PC-3 (cell line): ENCODE measurements at regions not wholly inside any gene's neighbourhood (a gene's known extent, or its start where the extent isn't known, plus 50 kb on each side); places are given as distances from the start of the nearest gene placed in this dataset.

Experiments
- ATAC-seq: fragments of 200-7000 bp; cut with Tn5 transposase; 2 replicates; pipeline ENCODE4 v1.9.1; 2020; ENCODE audit warnings: mild to moderate bottlenecking, moderate library complexity
- BruUV-seq: library from RNA; stranded (reverse); fragments of 400-500 nt; replicated peaks from 2 replicates; lab custom pipeline; 2021; lab: Mats Ljungman, UMichigan
- CTCF ChIA-PET: fragments of 300-600 bp; sonication (Branson Sonifier 250); formaldehyde crosslinking; loops from one replicate; lab custom pipeline; 2022; ENCODE audit warnings: antibody characterized with exemption; lab: Charles Lee
- POLR2A ChIA-PET: fragments of 300-600 bp; sonication (Branson Sonifier 250); formaldehyde crosslinking; loops from one replicate; lab custom pipeline; 2022; ENCODE audit warnings: antibody characterized with exemption; ENCODE audit not compliant: unreplicated experiment; lab: Charles Lee
- DNase-seq: peaks from one replicate; pipeline ENCODE4 v3.0.0-alpha.2; 2015
- H2AFZ ChIP-seq: fragments of 300-600 bp; sonication (generic); 2 replicates; pipeline ENCODE4 v1.6.0; 2016; ENCODE audit warnings: antibody characterized with exemption, low read length
- H3F3A ChIP-seq: fragments of 300-600 bp; sonication (generic); one replicate; pipeline ENCODE4 v1.6.0; 2017; ENCODE audit warnings: antibody characterized with exemption, low read length, control low read depth, mild to moderate bottlenecking; ENCODE audit not compliant: unreplicated experiment
- H3K27ac ChIP-seq: fragments of 300-600 bp; sonication (generic); 2 replicates; pipeline ENCODE4 v1.5.1; 2016; ENCODE audit warnings: mild to moderate bottlenecking, low read length
- H3K27me3 ChIP-seq: fragments of 300-600 bp; sonication (generic); 2 replicates; pipeline ENCODE4 v1.6.1; 2016; ENCODE audit warnings: low read length, mixed read lengths
- H3K36me3 ChIP-seq: fragments of 300-600 bp; sonication (generic); 2 replicates; pipeline ENCODE4 v1.6.1; 2016; ENCODE audit warnings: low read depth, mixed run types, low read length, mixed read lengths
- H3K4me1 ChIP-seq: fragments of 300-600 bp; sonication (generic); 2 replicates; pipeline ENCODE4 v1.5.1; 2016; ENCODE audit warnings: low read length; ENCODE audit not compliant: insufficient read depth
- H3K4me2 ChIP-seq: fragments of 300-600 bp; sonication (generic); 2 replicates; pipeline ENCODE4 v1.6.0; 2016; ENCODE audit warnings: low read length
- H3K4me3 ChIP-seq: fragments of 300-600 bp; sonication (generic); 2 replicates; pipeline ENCODE4 v1.5.1; 2016; ENCODE audit warnings: mild to moderate bottlenecking, low read length, mixed read lengths
- H3K79me2 ChIP-seq: fragments of 300-600 bp; sonication (generic); 2 replicates; pipeline ENCODE4 v1.6.1; 2017; ENCODE audit warnings: low read length, mixed read lengths
- H3K9ac ChIP-seq: fragments of 300-600 bp; sonication (generic); 2 replicates; pipeline ENCODE4 v1.6.0; 2016; ENCODE audit warnings: mild to moderate bottlenecking, low read length
- H3K9me2 ChIP-seq: fragments of 300-600 bp; sonication (generic); replicated peaks from 2 replicates; pipeline ENCODE4 v1.6.1; 2016; ENCODE audit warnings: mixed run types, low read length, mixed read lengths
- H3K9me3 ChIP-seq: fragments of 300-600 bp; sonication (generic); 2 replicates; pipeline ENCODE4 v1.6.1; 2016; ENCODE audit warnings: low read length, mixed read lengths
- H4K20me1 ChIP-seq: fragments of 300-600 bp; sonication (generic); 2 replicates; pipeline ENCODE4 v1.6.1; 2016; ENCODE audit warnings: low read length, mixed read lengths
- EZH2 ChIP-seq: fragments of 300-600 bp; sonication (generic); IDR thresholded peaks from one replicate; pipeline ENCODE4 v1.6.1; 2017; ENCODE audit warnings: antibody characterized with exemption, mild to moderate bottlenecking, low read length; ENCODE audit not compliant: unreplicated experiment
- EZH2phosphoT487 ChIP-seq: fragments of 300-600 bp; sonication (generic); IDR thresholded peaks from 2 replicates; pipeline ENCODE4 v1.6.1; 2018; ENCODE audit warnings: mild to moderate bottlenecking, antibody characterized with exemption, low read length, borderline replicate concordance
- intact Hi-C: fragments of 100-400 bp; cut with micrococcal nuclease; formaldehyde crosslinking; loops from 2 replicates; pipeline ENCODE4 v1.9.0; 2023
- TF ChIP-seq, protein P1 (sequence below): fragments of 300-600 bp; sonication (generic); conservative IDR thresholded peaks from 2 replicates; pipeline ENCODE4 v1.5.1; 2017; ENCODE audit warnings: antibody characterized with exemption, low read depth, mild to moderate bottlenecking, low read length

DNA sequence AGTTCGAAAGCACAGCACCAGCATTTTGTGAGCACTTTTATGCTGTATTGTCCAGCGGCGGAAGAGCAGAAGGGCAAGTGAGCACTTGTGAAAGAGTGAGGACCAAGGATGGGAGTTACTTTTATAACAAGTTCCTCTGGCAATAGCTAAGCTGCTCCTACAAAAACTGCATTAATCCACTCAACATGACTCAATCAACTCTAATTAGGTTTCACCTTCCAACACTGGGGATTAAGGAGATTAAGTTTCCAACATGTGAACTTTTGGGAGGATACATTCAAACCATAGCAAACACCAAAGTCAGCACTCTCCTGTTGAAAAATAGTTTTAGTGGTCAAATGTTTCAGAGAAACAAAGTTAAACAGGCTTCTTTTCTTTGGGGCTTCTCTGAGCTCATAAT is 844.5 kb downstream of the REEP3 start:
- no peaks in the 10 kb centered on the region for H4K20me1 ChIP-seq
- intact Hi-C loops, result no loop called here
- no peak overlapping the region for H3K4me3 ChIP-seq
- no peak for TF ChIP-seq EZH2phosphoT487
- no peaks in the 10 kb centered on the region for H3F3A ChIP-seq
- H2AFZ ChIP-seq, result no peak overlapping the region
- H3K27me3 ChIP-seq, result no peaks in the 10 kb centered on the region
- ATAC-seq (no peak), DNase-seq (no peak)
- H3K27ac ChIP-seq, result no peak overlapping the region
- H3K36me3 ChIP-seq, result no peaks in the 10 kb centered on the region
- H3K79me2 ChIP-seq, result no peaks in the 10 kb centered on the region
- CTCF ChIA-PET, result no interaction called here
- BruUV-seq, result no TSS peak
- POLR2A ChIA-PET, result no interaction called here
- H3K9ac ChIP-seq, result no peak overlapping the region
- H3K9me2 ChIP-seq, result no peaks in the 10 kb centered on the region
- no peaks in the 10 kb centered on the region for H3K4me1 ChIP-seq
- no peak overlapping the region for H3K4me2 ChIP-seq
- no peaks in the 10 kb centered on the region for H3K9me3 ChIP-seq

DNA sequence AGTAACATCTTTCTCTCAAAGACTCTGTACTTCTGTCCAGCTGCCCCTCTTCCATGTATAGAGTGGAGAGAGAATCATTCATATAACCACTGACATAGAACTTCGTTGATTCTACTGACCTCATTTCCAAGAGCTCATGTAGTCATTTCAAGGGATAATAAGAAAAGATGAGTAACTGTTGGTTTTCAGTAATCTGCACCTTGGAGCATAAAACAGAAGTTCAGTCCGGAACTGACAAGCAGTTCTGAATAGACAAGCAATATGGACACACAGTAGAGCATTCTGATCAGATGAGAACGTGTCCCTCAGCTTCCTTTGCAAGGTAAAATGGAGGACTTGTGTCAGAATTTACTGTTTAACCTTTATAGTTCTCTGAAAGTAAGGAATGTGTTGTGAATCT is 847.1 kb downstream of the REEP3 start:
- H3K9me3 ChIP-seq, result no peaks in the 10 kb centered on the region
- H3K9me2 ChIP-seq, result no peaks in the 10 kb centered on the region
- no peak overlapping the region for H3K4me3 ChIP-seq
- TF ChIP-seq EZH2 (no peak), EZH2phosphoT487 (no peak)
- TF ChIP-seq, protein P1, sequence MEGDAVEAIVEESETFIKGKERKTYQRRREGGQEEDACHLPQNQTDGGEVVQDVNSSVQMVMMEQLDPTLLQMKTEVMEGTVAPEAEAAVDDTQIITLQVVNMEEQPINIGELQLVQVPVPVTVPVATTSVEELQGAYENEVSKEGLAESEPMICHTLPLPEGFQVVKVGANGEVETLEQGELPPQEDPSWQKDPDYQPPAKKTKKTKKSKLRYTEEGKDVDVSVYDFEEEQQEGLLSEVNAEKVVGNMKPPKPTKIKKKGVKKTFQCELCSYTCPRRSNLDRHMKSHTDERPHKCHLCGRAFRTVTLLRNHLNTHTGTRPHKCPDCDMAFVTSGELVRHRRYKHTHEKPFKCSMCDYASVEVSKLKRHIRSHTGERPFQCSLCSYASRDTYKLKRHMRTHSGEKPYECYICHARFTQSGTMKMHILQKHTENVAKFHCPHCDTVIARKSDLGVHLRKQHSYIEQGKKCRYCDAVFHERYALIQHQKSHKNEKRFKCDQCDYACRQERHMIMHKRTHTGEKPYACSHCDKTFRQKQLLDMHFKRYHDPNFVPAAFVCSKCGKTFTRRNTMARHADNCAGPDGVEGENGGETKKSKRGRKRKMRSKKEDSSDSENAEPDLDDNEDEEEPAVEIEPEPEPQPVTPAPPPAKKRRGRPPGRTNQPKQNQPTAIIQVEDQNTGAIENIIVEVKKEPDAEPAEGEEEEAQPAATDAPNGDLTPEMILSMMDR, result no peak
- no peaks in the 10 kb centered on the region for H3K36me3 ChIP-seq
- H2AFZ ChIP-seq, result no peak overlapping the region
- DNase-seq (no peak), ATAC-seq (no peak)
- intact Hi-C loops, result no loop called here
- H3K9ac ChIP-seq, result no peak overlapping the region
- H3F3A ChIP-seq, result no peaks in the 10 kb centered on the region
- H3K27me3 ChIP-seq, result no peaks in the 10 kb centered on the region
- POLR2A ChIA-PET, result no interaction called here
- CTCF ChIA-PET, result no interaction called here
- H4K20me1 ChIP-seq, result no peaks in the 10 kb centered on the region
- H3K27ac ChIP-seq, result no peak overlapping the region
- no TSS peak for BruUV-seq
- H3K79me2 ChIP-seq, result no peaks in the 10 kb centered on the region
- no peaks in the 10 kb centered on the region for H3K4me1 ChIP-seq
- H3K4me2 ChIP-seq, result no peak overlapping the region

DNA sequence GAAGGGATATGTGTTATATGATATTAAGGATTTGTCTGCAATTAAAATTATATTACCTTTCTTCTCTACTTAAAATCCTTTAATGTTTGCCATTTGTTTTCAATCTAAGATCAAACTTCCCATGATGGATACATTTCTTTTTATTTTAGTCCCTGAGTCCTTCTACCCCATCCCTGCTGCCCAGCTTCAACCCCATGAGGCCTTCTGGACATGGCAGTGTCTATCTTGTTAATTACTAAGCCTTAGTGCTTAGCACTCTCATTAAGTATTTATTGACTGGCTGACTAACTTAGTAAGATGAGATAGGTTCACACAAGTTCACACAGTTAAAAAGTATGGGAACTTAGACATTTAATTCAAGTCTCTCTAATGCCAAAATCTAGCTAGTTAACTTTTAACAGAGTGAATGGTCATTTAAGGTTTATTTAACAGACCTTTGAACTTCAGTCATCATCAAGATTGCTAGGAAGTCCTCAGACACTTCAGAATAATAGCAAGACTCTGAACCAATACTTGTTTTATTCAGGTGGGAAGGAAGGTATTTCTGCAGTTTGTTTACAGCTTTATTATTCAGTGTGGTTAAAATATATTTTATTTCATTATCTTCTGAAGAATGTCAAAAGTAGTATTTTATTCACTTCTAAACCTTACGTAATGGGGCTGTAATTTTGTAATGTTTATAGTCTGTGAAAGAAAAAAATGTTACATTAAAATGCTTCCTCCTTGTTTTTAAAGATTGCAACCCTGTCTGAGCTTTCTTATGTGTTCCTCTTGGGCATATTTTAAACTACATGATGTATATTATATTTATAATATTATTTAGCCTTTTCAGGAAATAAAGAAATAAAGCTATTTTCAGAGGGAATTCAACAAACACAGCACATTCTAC is 848.9 kb downstream of the REEP3 start:
- no peaks in the 10 kb centered on the region for H4K20me1 ChIP-seq
- H3K9ac ChIP-seq, result no peak overlapping the region
- no TSS peak for BruUV-seq
- no peaks in the 10 kb centered on the region for H3K36me3 ChIP-seq
- TF ChIP-seq, protein P1, result no peak
- TF ChIP-seq EZH2phosphoT487 (no peak), EZH2 (no peak)
- no peak overlapping the region for H3K4me3 ChIP-seq
- POLR2A ChIA-PET, result no interaction called here
- ATAC-seq (no peak), DNase-seq (no peak)
- CTCF ChIA-PET, result no interaction called here
- H3K9me3 ChIP-seq, result no peaks in the 10 kb centered on the region
- no peaks in the 10 kb centered on the region for H3K79me2 ChIP-seq
- H2AFZ ChIP-seq, result no peak overlapping the region
- H3F3A ChIP-seq, result no peaks in the 10 kb centered on the region
- no peaks in the 10 kb centered on the region for H3K4me1 ChIP-seq
- intact Hi-C loops, result no loop called here
- no peak overlapping the region for H3K4me2 ChIP-seq
- no peak overlapping the region for H3K27ac ChIP-seq
- no peaks in the 10 kb centered on the region for H3K9me2 ChIP-seq
- no peaks in the 10 kb centered on the region for H3K27me3 ChIP-seq
